PFSK-1 (cell line): ENCODE measurements at regions not wholly inside any gene's neighbourhood (a gene's known extent, or its start where the extent isn't known, plus 50 kb on each side); places are given as distances from the start of the nearest gene placed in this dataset.

Source experiments
- FOXP2 ChIP-seq: optimal IDR thresholded peaks from 2 replicates; pipeline ENCODE3; 2011; ENCODE audit warnings: borderline replicate concordance, control low read depth, inconsistent platforms; ENCODE audit not compliant: insufficient read depth; ENCODE audit errors: extremely low read length, extremely low read depth
- POLR2AphosphoS5 ChIP-seq: IDR thresholded peaks from 2 replicates; pipeline ENCODE4 v1.6.1; 2012; ENCODE audit warnings: low read depth, mild to moderate bottlenecking, control low read depth, low read length, moderate library complexity
- SIN3A ChIP-seq: IDR thresholded peaks from 2 replicates; pipeline ENCODE4 v1.6.1; 2012; ENCODE audit warnings: mild to moderate bottlenecking, low read length, moderate library complexity, borderline replicate concordance; ENCODE audit not compliant: insufficient read depth
- TAF1 ChIP-seq: IDR thresholded peaks from 2 replicates; pipeline ENCODE4 v1.6.1; 2012; ENCODE audit warnings: low read length, control low read depth, borderline replicate concordance; ENCODE audit not compliant: insufficient read depth
- TF ChIP-seq, protein P1 (sequence below), 2 experiments: IDR thresholded peaks; 2 replicates each; pipeline versions ENCODE4 v1.6.1 to v1.8.0; 2011 to 2012; ENCODE audit warnings: low read depth in 2 of 2, low read length in 2 of 2, control low read depth in 1 of 2, inconsistent platforms in 1 of 2, mild to moderate bottlenecking in 1 of 2, moderate library complexity in 1 of 2; ENCODE audit not compliant: insufficient read depth in 1 of 2

DNA sequence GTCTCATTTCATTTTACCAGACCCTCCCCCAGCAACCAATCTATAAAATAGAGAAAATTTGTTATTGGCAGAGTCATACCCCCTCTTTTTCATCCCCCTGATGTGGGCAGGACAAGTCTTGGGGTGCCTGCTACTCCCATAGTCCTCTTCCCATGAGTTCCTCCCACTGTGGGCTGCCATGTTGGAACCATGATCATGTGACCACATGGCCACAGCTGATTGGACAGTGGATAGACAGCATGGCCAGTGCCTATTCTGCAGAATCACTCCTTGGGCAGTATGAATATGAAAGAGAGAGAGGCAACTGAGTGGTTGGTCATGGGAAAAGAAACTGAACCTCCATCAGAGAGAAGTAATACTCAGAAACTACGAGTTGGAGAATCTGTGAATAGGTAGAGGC lies 84.9 kb downstream of the PDCL3 start:
- TF ChIP-seq SIN3A (no peak), POLR2AphosphoS5 (no peak), TAF1 (no peak), FOXP2 (no peak)
- TF ChIP-seq, protein P1, sequence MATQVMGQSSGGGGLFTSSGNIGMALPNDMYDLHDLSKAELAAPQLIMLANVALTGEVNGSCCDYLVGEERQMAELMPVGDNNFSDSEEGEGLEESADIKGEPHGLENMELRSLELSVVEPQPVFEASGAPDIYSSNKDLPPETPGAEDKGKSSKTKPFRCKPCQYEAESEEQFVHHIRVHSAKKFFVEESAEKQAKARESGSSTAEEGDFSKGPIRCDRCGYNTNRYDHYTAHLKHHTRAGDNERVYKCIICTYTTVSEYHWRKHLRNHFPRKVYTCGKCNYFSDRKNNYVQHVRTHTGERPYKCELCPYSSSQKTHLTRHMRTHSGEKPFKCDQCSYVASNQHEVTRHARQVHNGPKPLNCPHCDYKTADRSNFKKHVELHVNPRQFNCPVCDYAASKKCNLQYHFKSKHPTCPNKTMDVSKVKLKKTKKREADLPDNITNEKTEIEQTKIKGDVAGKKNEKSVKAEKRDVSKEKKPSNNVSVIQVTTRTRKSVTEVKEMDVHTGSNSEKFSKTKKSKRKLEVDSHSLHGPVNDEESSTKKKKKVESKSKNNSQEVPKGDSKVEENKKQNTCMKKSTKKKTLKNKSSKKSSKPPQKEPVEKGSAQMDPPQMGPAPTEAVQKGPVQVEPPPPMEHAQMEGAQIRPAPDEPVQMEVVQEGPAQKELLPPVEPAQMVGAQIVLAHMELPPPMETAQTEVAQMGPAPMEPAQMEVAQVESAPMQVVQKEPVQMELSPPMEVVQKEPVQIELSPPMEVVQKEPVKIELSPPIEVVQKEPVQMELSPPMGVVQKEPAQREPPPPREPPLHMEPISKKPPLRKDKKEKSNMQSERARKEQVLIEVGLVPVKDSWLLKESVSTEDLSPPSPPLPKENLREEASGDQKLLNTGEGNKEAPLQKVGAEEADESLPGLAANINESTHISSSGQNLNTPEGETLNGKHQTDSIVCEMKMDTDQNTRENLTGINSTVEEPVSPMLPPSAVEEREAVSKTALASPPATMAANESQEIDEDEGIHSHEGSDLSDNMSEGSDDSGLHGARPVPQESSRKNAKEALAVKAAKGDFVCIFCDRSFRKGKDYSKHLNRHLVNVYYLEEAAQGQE (IDR thresholded peaks at IDR 0.05; ENCODE audit: insufficient read depth in 1 of 2, low read depth in 2 of 2, low read length in 2 of 2): no peak

DNA sequence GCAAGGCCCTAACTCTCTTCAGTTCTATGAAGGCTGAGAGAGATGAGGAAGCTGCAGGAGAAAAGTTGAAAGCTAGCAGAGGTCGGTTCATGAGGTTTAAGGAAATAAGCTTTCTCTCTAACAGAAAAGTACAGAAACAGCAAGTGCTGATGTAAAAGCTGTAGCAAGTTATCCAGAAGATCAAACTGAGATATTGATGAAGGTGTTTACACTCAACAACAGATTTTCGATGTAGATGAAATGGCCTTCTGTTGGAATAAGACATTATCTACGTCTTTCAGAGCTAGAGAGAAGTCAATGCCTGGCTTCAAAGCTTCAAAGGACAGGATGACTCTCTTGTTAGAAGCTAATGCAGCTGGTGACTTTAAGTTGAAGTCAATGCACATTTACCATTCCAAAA lies 87.4 kb downstream of the PDCL3 start:
- TF ChIP-seq TAF1 (no peak), SIN3A (no peak), FOXP2 (no peak), POLR2AphosphoS5 (no peak)
- TF ChIP-seq, protein P1 (IDR thresholded peaks at IDR 0.05; ENCODE audit: insufficient read depth in 1 of 2, low read depth in 2 of 2, low read length in 2 of 2): no peak

DNA sequence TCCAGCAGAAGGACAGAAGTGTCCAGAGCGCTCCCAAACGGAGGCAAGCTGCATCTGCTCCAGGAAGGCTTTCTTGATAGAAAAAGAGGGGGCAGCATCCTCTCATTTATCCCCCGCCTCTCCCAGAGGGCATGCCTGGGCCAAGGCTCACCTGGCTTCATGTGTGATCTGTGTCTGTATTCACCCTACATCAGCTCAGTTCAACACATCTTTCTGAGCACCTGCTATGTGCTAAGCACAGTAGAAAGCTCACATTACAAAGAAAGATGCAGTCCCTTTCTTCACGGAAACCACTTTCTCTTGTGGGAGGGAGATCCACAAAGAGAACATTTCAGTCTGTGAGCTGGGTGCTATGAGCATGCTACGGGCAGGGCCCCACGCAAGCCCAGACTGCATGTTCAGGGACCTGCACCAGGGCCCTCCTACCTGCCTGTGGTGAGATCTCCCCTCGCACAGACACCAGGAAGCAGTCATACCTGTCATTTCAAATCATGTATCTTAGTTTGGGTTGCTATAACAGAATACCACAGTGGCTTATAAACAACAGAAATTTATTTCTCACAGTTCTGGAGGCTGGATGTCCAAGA lies 90.7 kb downstream of the PDCL3 start:
- TF ChIP-seq POLR2AphosphoS5: no peak

DNA sequence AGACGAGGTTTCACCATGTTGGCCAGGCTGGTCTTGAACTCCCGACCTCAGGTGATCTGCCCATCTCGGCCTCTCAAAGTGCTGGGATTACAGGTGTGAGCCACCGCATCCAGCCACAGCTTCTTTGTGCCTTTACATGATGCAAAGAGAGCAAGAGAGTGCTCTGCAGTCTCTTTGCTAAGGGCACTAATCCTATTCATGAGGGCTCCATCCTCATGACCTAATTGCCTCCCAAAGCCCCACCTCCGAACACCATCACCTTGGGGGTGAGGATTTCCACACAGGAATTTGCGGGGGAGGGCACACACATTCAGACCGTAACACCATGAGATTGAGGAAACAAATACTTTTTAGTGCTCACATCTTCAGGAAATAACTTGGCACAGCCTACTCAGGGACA lies 91.8 kb downstream of the PDCL3 start:
- TF ChIP-seq, protein P1 (IDR thresholded peaks at IDR 0.05; ENCODE audit: insufficient read depth in 1 of 2, low read depth in 2 of 2, low read length in 2 of 2): no peak
- no peak for TF ChIP-seq SIN3A
- no peak for TF ChIP-seq FOXP2
- no peak for TF ChIP-seq POLR2AphosphoS5
- TF ChIP-seq TAF1: no peak

DNA sequence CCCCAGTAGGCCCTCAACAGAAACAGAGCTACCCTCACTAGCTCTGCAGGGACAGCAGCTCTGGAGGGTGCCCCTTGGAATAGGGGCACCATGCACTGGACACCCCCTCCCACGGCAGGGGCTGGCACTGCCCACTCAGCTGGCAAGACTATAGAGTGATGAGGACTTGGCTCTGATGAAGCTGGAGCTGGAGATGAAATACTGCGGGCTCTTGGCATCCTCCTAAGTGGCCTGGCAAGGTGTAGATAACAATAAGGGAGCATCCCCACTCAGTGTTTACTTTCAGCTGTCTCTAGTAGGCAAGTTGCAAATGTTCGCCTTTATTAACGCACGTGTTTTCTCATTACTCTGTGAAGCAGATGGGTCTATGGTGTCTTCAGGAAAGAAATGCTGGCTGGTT lies 92.7 kb downstream of the PDCL3 start:
- no peak for TF ChIP-seq FOXP2
- TF ChIP-seq, protein P1 (IDR thresholded peaks at IDR 0.05; ENCODE audit: insufficient read depth in 1 of 2, low read depth in 2 of 2, low read length in 2 of 2): no peak
- no peak for TF ChIP-seq POLR2AphosphoS5
- TF ChIP-seq SIN3A: no peak
- no peak for TF ChIP-seq TAF1
